ENCODE measurements at regions not wholly inside any gene's neighbourhood (a gene's known extent, or its start where the extent isn't known, plus 50 kb on each side); places are given as distances from the start of the nearest gene placed in this dataset.
"Not testable (repeated sequence)": the region's sequence is repeated elsewhere in the genome, so short reads cannot be mapped to it uniquely, and the experiment has no call there.

DNA sequence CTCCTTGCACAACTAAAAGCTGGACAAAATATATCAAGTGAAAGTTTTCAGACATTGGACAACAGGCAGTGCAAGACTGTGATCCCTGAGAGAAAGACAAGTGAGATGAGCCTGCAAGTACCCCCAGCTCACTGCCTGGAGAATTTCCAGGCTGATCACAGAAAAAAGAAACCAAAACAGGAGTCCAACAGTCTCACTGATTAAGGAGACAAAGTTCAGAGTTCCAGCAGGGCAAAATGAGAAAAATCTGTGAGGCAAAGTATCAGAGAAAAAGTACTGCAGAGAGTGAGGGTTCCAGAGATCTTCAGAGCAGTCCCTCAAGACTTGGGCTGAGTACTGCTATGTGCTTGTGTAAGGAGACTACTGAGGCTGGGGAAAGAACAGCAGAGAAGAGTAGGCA is 56.0 kb upstream of the PRSS3 start:
- DNase-seq (ENCODE audit: low read depth), result no peak

DNA sequence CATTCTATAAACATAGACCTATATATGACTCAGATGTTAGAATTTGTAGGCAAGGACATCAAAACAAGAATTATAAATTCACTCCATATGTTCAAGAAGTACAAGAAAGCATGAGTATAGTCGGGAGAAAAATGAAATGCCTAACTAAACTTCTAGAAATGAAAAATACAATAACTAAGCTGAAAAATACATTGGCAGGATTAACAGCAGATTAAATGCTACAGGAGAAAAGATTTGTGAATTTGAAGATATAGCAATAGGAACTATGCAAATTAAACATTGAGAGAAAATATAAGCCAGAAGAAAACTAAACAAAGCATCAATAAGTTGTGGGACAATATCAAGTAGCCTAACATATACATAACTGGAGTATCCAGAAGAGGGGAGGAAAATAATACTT is 55.3 kb upstream of the PRSS3 start:
- DNase-seq (ENCODE audit: low read depth), result no peak

GRCh38 chr9:33740958-33741357 is 54.4 kb upstream of the PRSS3 start:
- not testable (repeated sequence) for DNase-seq (ENCODE audit: low read depth)

DNA sequence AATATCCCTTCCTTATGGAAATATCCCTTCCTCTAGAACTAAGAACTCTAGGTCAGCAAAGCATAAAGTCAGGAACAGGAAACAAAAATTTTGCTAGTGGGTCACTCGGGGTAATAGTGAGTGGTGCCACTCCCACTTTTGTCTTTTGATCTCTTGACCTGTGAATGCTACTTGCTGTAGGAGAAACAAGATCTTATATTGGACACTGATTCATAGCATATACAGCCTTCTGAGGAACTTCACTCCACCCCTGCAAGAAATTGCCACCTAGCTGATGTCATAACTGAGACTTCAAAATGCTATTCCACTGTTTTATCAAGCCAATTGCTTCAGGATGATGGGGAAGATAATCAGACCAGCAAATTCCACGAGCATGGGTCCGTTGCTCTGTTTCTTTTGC is 53.3 kb upstream of the PRSS3 start:
- DNase-seq (ENCODE audit: low read depth), result no peak

GRCh38 chr9:33742519-33742918 is 52.8 kb upstream of the PRSS3 start:
- no peak for DNase-seq (ENCODE audit: low read depth)

Measured in GM04504 (cell line).